ENCODE measurements at regions not wholly inside any gene's neighbourhood (a gene's known extent, or its start where the extent isn't known, plus 50 kb on each side); places are given as distances from the start of the nearest gene placed in this dataset.

- no peak for TF ChIP-seq CTCF (IDR thresholded peaks at IDR 0.05)
- TF ChIP-seq POLR2A (IDR thresholded peaks at IDR 0.05), result no peak
Observed at GRCh38 chr3:80769683-80770082, 991.8 kb downstream of the GBE1 start.

Data from tibial nerve (tissue), 3 donors.